Neuronal stem cell (in vitro differentiated cells): ENCODE measurements at regions not wholly inside any gene's neighbourhood (a gene's known extent, or its start where the extent isn't known, plus 50 kb on each side); places are given as distances from the start of the nearest gene placed in this dataset.

Experiments used
- DNase-seq: peaks from one replicate; pipeline ENCODE4 v3.0.0-alpha.2; 2013; ENCODE audit warnings: low spot score
- H2AFZ ChIP-seq: one replicate; pipeline ENCODE4 v1.6.1; 2013; ENCODE audit warnings: mild to moderate bottlenecking, low read length, inconsistent platforms
- H2AK5ac ChIP-seq: 2 replicates; pipeline ENCODE4 v1.6.1; 2013; ENCODE audit warnings: low read depth, mild to moderate bottlenecking, inconsistent platforms, low read length, moderate library complexity, mixed read lengths
- H2BK120ac ChIP-seq: 2 replicates; pipeline ENCODE4 v1.6.1; 2013; ENCODE audit warnings: low read depth, mild to moderate bottlenecking, inconsistent platforms, low read length, moderate library complexity, mixed read lengths
- H2BK12ac ChIP-seq: one replicate; pipeline ENCODE4 v1.6.1; 2013; ENCODE audit warnings: low read length, inconsistent platforms
- H2BK15ac ChIP-seq: 2 replicates; pipeline ENCODE4 v1.6.1; 2013; ENCODE audit warnings: mild to moderate bottlenecking, low read length, inconsistent platforms, mixed read lengths
- H2BK5ac ChIP-seq: one replicate; pipeline ENCODE4 v1.6.1; 2013; ENCODE audit warnings: inconsistent platforms, mild to moderate bottlenecking, low read length, moderate library complexity
- H3K14ac ChIP-seq: one replicate; pipeline ENCODE4 v1.6.1; 2013; ENCODE audit warnings: low read length, inconsistent platforms
- H3K18ac ChIP-seq: 2 replicates; pipeline ENCODE4 v1.6.1; 2013; ENCODE audit warnings: low read length, inconsistent platforms
- H3K23ac ChIP-seq: 2 replicates; pipeline ENCODE4 v1.6.1; 2013; ENCODE audit warnings: low read depth, mild to moderate bottlenecking, mixed read lengths, low read length, inconsistent platforms; ENCODE audit not compliant: poor library complexity
- H3K27ac ChIP-seq: replicated peaks from 3 replicates; pipeline ENCODE4 v1.5.1; 2013; ENCODE audit warnings: low read length, inconsistent platforms
- H3K27me3 ChIP-seq, 3 experiments: 2 replicates each; pipeline ENCODE4 v1.6.1; 2013; ENCODE audit warnings: low read length in 3 of 3, mild to moderate bottlenecking in 2 of 3, inconsistent platforms in 1 of 3, low read depth in 1 of 3, mixed read lengths in 1 of 3, moderate library complexity in 1 of 3; ENCODE audit not compliant: control insufficient read depth in 3 of 3, insufficient read depth in 3 of 3
- H3K36me3 ChIP-seq, 2 donors: replicated peaks in 1 of 2; 2 replicates each; pipeline ENCODE4 v1.6.1; 2013; ENCODE audit warnings: low read length in 2 of 2; ENCODE audit not compliant: control insufficient read depth in 2 of 2, insufficient read depth in 2 of 2
- H3K4ac ChIP-seq: 2 replicates; pipeline ENCODE4 v1.6.1; 2013; ENCODE audit warnings: inconsistent platforms, mild to moderate bottlenecking, low read length, moderate library complexity
- H3K4me1 ChIP-seq, 2 donors: 1 replicate in 1 of 2; 2 replicates in 1 of 2; pipeline ENCODE4 v1.6.1; 2013; ENCODE audit warnings: low read length in 2 of 2, low read depth in 1 of 2; ENCODE audit not compliant: control insufficient read depth in 2 of 2, insufficient read depth in 1 of 2
- H3K4me2 ChIP-seq: one replicate; pipeline ENCODE4 v1.6.1; 2013; ENCODE audit warnings: mild to moderate bottlenecking, low read length, inconsistent platforms; ENCODE audit not compliant: insufficient read depth, poor library complexity, severe bottlenecking
- H3K4me3 ChIP-seq, 2 donors: 2 replicates each; pipeline ENCODE4 v1.5.1; 2013; ENCODE audit warnings: low read length in 2 of 2, mild to moderate bottlenecking in 2 of 2, inconsistent platforms in 1 of 2, moderate library complexity in 1 of 2
- H3K79me1 ChIP-seq: one replicate; pipeline ENCODE4 v1.6.1; 2013; ENCODE audit warnings: low read depth, mild to moderate bottlenecking, inconsistent platforms, low read length, moderate library complexity
- H3K9ac ChIP-seq: one replicate; pipeline ENCODE4 v1.6.1; 2013; ENCODE audit warnings: mild to moderate bottlenecking, low read depth, low read length, inconsistent platforms; ENCODE audit not compliant: poor library complexity
- H3K9me3 ChIP-seq, 2 donors: replicated peaks in 1 of 2; 2 replicates each; pipeline versions ENCODE3 to v1.6.1; 2013; ENCODE audit warnings: low read length in 2 of 2, mild to moderate bottlenecking in 2 of 2, inconsistent platforms in 1 of 2, low read depth in 1 of 2, mixed read lengths in 1 of 2, moderate library complexity in 1 of 2; ENCODE audit not compliant: control insufficient read depth in 2 of 2, insufficient read depth in 1 of 2
- H4K8ac ChIP-seq: one replicate; pipeline ENCODE4 v1.6.1; 2013; ENCODE audit warnings: low read depth, mild to moderate bottlenecking, inconsistent platforms, low read length, moderate library complexity
- H4K91ac ChIP-seq: one replicate; pipeline ENCODE4 v1.6.1; 2013; ENCODE audit warnings: low read length, low read depth, mild to moderate bottlenecking, inconsistent platforms; ENCODE audit not compliant: poor library complexity
- WGBS, 2 donors: extraction: QIAGEN DNeasy Blood & Tissue Kit; methylation state at CpG; one replicate each; pipeline ENCODE4 v1.1.7; 2013; ENCODE audit warnings: missing lambda C conversion rate in 2 of 2, mixed read lengths in 1 of 2; ENCODE audit not compliant: insufficient read length in 2 of 2, insufficient replicate concordance in 1 of 2; ENCODE audit errors: extremely low coverage in 2 of 2; 5-methylcytosine and 5-hydroxymethylcytosine counted together

- Histone ChIP-seq H3K9me3 (no peaks in the 10 kb centered on the region), H3K27me3 (no peaks in the 10 kb centered on the region), H4K8ac (no peak overlapping the region), H3K79me1 (no peaks in the 10 kb centered on the region), H3K36me3 (no peaks in the 10 kb centered on the region), H2AK5ac (no peak overlapping the region), H2BK5ac (no peak overlapping the region), H2BK120ac (no peak overlapping the region), H3K4me2 (no peak overlapping the region), H3K4me3 (no peak overlapping the region), H3K9ac (no peak overlapping the region), H3K23ac (no peak overlapping the region), H4K91ac (no peak overlapping the region), H3K27ac (no peak overlapping the region), H3K14ac (no peak overlapping the region), H3K4ac (no peak overlapping the region), H2AFZ (no peak overlapping the region), H3K4me1 (no peaks in the 10 kb centered on the region), H2BK12ac (no peak overlapping the region), H3K18ac (no peak overlapping the region), H2BK15ac (no peak overlapping the region)
- DNase-seq, result no peak
Observed at GRCh38 chr4:82231806-82232205, 142.0 kb downstream of the HNRNPD start.

DNA sequence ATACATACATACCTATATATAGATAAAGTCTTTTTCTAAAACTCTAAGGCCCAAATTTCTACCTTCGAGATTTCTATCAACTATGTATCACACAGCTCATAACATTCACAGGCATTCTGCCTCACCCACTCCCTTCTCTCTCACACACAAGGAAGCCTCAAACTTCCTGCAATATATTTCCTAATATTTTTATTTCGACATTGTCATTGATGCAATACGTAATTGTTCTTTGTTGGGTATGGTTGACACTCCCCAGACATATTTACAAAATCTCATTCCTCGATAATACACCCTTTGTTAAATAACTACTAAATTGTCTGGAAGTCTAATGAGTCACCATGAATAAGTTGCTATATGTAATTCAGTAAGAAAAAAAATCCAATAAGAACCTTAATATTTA, 143.5 kb downstream of the HNRNPD start:
- H3K14ac ChIP-seq, result no peak overlapping the region
- no peak overlapping the region for H4K8ac ChIP-seq
- no peaks in the 10 kb centered on the region for H3K36me3 ChIP-seq
- H2AK5ac ChIP-seq, result no peak overlapping the region
- H3K23ac ChIP-seq, result no peak overlapping the region
- H3K9ac ChIP-seq, result no peak overlapping the region
- no peaks in the 10 kb centered on the region for H3K4me1 ChIP-seq
- no peak overlapping the region for H3K18ac ChIP-seq
- no peak overlapping the region for H3K4me3 ChIP-seq
- WGBS, 2 donors, result no CpG with 5 or more reads among the region's 4 CpGs
- H2BK15ac ChIP-seq, result no peak overlapping the region
- DNase-seq, result no peak
- H3K4me2 ChIP-seq, result no peak overlapping the region
- H2BK5ac ChIP-seq, result no peak overlapping the region
- no peak overlapping the region for H2BK12ac ChIP-seq
- H3K79me1 ChIP-seq, result no peaks in the 10 kb centered on the region
- H2AFZ ChIP-seq, result no peak overlapping the region
- H3K27me3 ChIP-seq, result no peaks in the 10 kb centered on the region
- H3K9me3 ChIP-seq, result no peaks in the 10 kb centered on the region
- H4K91ac ChIP-seq, result no peak overlapping the region
- no peak overlapping the region for H3K4ac ChIP-seq
- no peak overlapping the region for H3K27ac ChIP-seq
- H2BK120ac ChIP-seq, result no peak overlapping the region

DNA sequence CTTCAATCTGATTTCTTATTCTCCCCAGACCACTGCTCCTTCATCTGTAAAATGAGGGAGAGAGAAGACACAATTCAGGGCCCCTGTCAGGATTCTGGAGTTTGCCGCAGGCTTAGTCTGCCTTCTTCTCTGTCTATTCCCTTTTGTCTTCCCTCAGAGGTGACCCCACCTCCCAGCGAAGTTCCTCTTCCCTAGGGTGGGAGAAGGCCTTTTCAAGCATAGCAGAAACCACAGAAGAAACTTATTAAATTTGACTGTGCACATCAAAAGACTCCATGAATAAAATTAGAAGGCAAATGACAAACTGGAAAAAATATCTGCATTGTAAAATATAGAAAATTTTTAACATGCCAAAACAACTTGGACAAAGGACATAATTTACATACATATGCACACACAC, 148.8 kb downstream of the HNRNPD start:
- Histone ChIP-seq H3K4ac (no peak overlapping the region), H2BK12ac (no peak overlapping the region), H3K36me3 (no peaks in the 10 kb centered on the region), H3K18ac (no peak overlapping the region), H2BK15ac (no peak overlapping the region), H4K8ac (no peak overlapping the region), H2AFZ (no peak overlapping the region), H3K4me1 (peaks cover 0 to 2% of the 10 kb centered on the region in 2 donors), H2AK5ac (no peak overlapping the region), H3K14ac (no peak overlapping the region), H3K4me3 (no peak overlapping the region), H3K9ac (no peak overlapping the region), H4K91ac (no peak overlapping the region), H2BK5ac (no peak overlapping the region), H3K23ac (no peak overlapping the region), H3K27ac (no peak overlapping the region), H3K79me1 (no peaks in the 10 kb centered on the region), H3K27me3 (no peaks in the 10 kb centered on the region), H3K9me3 (no peaks in the 10 kb centered on the region), H2BK120ac (no peak overlapping the region), H3K4me2 (no peak overlapping the region)
- no CpG with 5 or more reads among the region's 2 CpGs for WGBS, 2 donors
- DNase-seq, result no peak

GRCh38 chr4:82223715-82224114, 150.1 kb downstream of the HNRNPD start:
- Histone ChIP-seq H3K18ac (no peak overlapping the region), H3K27me3 (no peaks in the 10 kb centered on the region), H3K14ac (no peak overlapping the region), H3K4me3 (no peak overlapping the region), H2BK5ac (no peak overlapping the region), H2AFZ (peak overlapping the region; percentile 73), H2BK12ac (no peak overlapping the region), H4K8ac (no peak overlapping the region), H2AK5ac (no peak overlapping the region), H3K27ac (no peak overlapping the region), H3K4me1 (peaks cover 0 to 2% of the 10 kb centered on the region in 2 donors), H4K91ac (no peak overlapping the region), H3K9ac (no peak overlapping the region), H3K4me2 (no peak overlapping the region), H3K79me1 (no peaks in the 10 kb centered on the region), H2BK120ac (no peak overlapping the region), H2BK15ac (no peak overlapping the region), H3K9me3 (no peaks in the 10 kb centered on the region), H3K36me3 (no peaks in the 10 kb centered on the region), H3K23ac (no peak overlapping the region), H3K4ac (no peak overlapping the region)
- no peak for DNase-seq
- no CpG with 5 or more reads among the region's 4 CpGs for WGBS, 2 donors
